ENCODE measurements at regions not wholly inside any gene's neighbourhood (a gene's known extent, or its start where the extent isn't known, plus 50 kb on each side); places are given as distances from the start of the nearest gene placed in this dataset.
A peak's percentile ranks its signal among the peaks of the same experiment; 100 is the strongest.

DNA sequence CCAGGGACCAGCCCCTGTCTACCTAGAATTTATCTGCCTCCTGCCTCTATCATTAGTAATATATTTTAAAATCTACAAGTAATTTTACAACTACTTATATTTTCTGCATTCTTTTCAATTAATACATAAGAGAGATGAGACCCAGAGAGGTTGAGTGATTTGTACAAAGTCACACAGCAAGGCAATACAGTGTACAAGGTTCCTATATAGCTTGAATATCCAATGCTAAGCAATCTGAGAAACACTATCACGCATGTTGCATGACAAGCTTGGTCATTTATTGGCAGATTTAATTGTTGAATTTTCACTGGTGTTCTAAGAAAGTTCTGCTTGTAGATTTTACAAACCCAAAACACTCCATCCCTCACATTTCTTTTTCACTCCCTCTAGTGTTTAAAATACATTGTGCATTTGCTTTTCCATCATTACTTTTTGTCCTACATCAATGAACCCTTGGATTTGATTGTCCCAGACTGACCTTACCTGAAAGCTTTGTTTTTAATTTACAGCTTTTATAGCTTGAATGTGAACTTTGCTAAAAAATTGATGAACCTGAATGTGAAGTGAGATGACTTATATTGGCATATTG is 520.9 kb upstream of the CITED2 start:
- TF ChIP-seq, protein P1, sequence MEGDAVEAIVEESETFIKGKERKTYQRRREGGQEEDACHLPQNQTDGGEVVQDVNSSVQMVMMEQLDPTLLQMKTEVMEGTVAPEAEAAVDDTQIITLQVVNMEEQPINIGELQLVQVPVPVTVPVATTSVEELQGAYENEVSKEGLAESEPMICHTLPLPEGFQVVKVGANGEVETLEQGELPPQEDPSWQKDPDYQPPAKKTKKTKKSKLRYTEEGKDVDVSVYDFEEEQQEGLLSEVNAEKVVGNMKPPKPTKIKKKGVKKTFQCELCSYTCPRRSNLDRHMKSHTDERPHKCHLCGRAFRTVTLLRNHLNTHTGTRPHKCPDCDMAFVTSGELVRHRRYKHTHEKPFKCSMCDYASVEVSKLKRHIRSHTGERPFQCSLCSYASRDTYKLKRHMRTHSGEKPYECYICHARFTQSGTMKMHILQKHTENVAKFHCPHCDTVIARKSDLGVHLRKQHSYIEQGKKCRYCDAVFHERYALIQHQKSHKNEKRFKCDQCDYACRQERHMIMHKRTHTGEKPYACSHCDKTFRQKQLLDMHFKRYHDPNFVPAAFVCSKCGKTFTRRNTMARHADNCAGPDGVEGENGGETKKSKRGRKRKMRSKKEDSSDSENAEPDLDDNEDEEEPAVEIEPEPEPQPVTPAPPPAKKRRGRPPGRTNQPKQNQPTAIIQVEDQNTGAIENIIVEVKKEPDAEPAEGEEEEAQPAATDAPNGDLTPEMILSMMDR (IDR thresholded peaks at IDR 0.05): peak in 2 of 6 experiments; percentile 8 to 14
- TF ChIP-seq POLR2A (IDR thresholded peaks at IDR 0.05): no peak

Measured in Peyer's patch (tissue), 4 donors.